SK-N-SH treated with all-trans-retinoic acid at 6 μM for 48 hours (cell line): ENCODE measurements at regions not wholly inside any gene's neighbourhood (a gene's known extent, or its start where the extent isn't known, plus 50 kb on each side); places are given as distances from the start of the nearest gene placed in this dataset.

ENCODE experiments used
- ATAC-seq: fragments of 200-7000 bp; cut with Tn5 transposase; 3 replicates; pipeline ENCODE4 v1.9.1; 2020; ENCODE audit warnings: mild to moderate bottlenecking, moderate library complexity
- ARNTL ChIP-seq: fragments of 450-650 bp; formaldehyde crosslinking; IDR thresholded peaks from 2 replicates; pipeline ENCODE4 v1.5.0; 2020; ENCODE audit warnings: low read depth, mild to moderate bottlenecking, moderate library complexity, borderline replicate concordance
- CSDC2 ChIP-seq: fragments of 250-450 bp; sonication (Bioruptor Pico); IDR thresholded peaks from 2 replicates; pipeline ENCODE4 v1.5.0; 2020; ENCODE audit warnings: mild to moderate bottlenecking, moderate library complexity
- ESRRG ChIP-seq: fragments of 250-450 bp; sonication (Bioruptor Pico); IDR thresholded peaks from 2 replicates; pipeline ENCODE4 v1.6.1; 2021; ENCODE audit warnings: mild to moderate bottlenecking
- GLIS3 ChIP-seq: fragments of 250-450 bp; sonication (Bioruptor Pico); IDR thresholded peaks from 2 replicates; pipeline ENCODE4 v1.5.0; 2020; ENCODE audit warnings: mild to moderate bottlenecking, moderate library complexity
- ISL1 ChIP-seq: fragments of 250-450 bp; sonication (Bioruptor Pico); IDR thresholded peaks from 2 replicates; pipeline ENCODE4 v2.1.2; 2022; ENCODE audit warnings: mild to moderate bottlenecking, moderate library complexity
- OSR1 ChIP-seq: fragments of 250-450 bp; sonication (Bioruptor Pico); IDR thresholded peaks from 2 replicates; pipeline ENCODE4 v1.8.0; 2022; ENCODE audit warnings: moderate library complexity, mild to moderate bottlenecking, inconsistent platforms
- RARB ChIP-seq: fragments of 250-450 bp; sonication (Bioruptor Pico); IDR thresholded peaks from 2 replicates; pipeline ENCODE4 v1.8.0; 2021; ENCODE audit warnings: mild to moderate bottlenecking, moderate library complexity
- SNAI2 ChIP-seq: fragments of 250-450 bp; sonication (Bioruptor Pico); IDR thresholded peaks from 2 replicates; pipeline ENCODE4 v1.5.0; 2020; ENCODE audit warnings: mild to moderate bottlenecking, moderate library complexity
- TCF4 ChIP-seq: fragments of 250-450 bp; sonication (Bioruptor Pico); IDR thresholded peaks from 2 replicates; pipeline ENCODE4 v1.8.0; 2021; ENCODE audit warnings: mild to moderate bottlenecking, moderate library complexity, borderline replicate concordance
- TOX ChIP-seq: fragments of 250-450 bp; sonication (Bioruptor Pico); IDR thresholded peaks from 2 replicates; pipeline ENCODE4 v1.8.0; 2021; ENCODE audit warnings: mild to moderate bottlenecking, moderate library complexity, borderline replicate concordance
- ZFP3 ChIP-seq: fragments of 250-450 bp; sonication (Bioruptor Pico); IDR thresholded peaks from 2 replicates; pipeline ENCODE4 v1.5.0; 2020; ENCODE audit warnings: mild to moderate bottlenecking, moderate library complexity
- ZFP30 ChIP-seq: fragments of 450-650 bp; formaldehyde crosslinking; IDR thresholded peaks from 2 replicates; pipeline ENCODE4 v1.5.0; 2022; ENCODE audit warnings: mild to moderate bottlenecking, moderate library complexity
- TF ChIP-seq, protein P1 (sequence below): fragments of 250-450 bp; sonication (Bioruptor Pico); IDR thresholded peaks from 2 replicates; pipeline ENCODE4 v1.5.1; 2020; ENCODE audit warnings: low read depth, mild to moderate bottlenecking, moderate library complexity
- TF ChIP-seq, protein P2 (sequence below): fragments of 250-450 bp; sonication (Bioruptor Pico); IDR thresholded peaks from 2 replicates; pipeline ENCODE4 v1.5.0; 2020; ENCODE audit warnings: mild to moderate bottlenecking, moderate library complexity
- TF ChIP-seq, protein P3 (sequence below): fragments of 250-450 bp; sonication (Bioruptor Pico); IDR thresholded peaks from 2 replicates; pipeline ENCODE4 v1.5.1; 2021; ENCODE audit warnings: mild to moderate bottlenecking, moderate library complexity
- TF ChIP-seq, protein P4 (sequence below): fragments of 250-450 bp; sonication (Bioruptor Pico); IDR thresholded peaks from 2 replicates; pipeline ENCODE4 v1.8.0; 2020; ENCODE audit warnings: mild to moderate bottlenecking, moderate library complexity, borderline replicate concordance

DNA sequence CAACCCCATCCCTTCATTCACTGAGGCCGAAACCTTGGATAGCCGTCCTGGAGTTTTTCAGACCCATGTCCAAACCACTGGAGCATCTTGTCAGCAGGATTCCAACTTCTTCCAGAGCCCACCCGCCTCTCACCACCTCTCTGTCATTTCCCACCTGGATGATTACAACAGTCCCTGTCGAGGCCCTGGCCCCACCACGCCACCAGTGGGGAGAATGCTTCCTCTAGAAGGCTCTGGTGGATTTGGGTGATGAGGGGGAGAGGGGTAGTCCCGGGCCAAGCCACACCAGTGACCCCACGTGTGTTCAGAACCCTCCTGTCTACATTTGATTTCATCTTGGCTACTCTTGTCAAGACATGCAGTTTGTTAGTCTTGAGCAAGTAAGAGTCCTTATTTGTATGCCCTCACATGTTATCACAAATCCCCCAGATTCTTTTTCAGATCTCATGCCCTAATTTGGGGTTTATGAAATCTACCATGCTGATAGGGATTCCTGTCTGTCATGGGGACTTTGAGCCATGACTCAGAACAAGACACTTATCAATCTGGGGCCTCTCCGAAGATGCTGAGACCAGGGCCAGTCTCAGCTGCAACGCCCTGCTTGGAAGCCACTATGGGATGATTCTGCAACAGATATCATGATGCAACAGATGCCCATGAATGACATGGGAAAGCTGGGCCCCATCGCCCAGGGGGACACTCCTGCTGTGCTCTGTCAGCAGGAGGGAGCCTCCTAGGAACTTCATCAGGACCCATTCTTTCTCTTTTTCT, 186.1 kb downstream of the ZFP36L2 start:
- no peak for ATAC-seq
- no peak for TF ChIP-seq ZFP30 (CRISPR knock-in tag)

DNA sequence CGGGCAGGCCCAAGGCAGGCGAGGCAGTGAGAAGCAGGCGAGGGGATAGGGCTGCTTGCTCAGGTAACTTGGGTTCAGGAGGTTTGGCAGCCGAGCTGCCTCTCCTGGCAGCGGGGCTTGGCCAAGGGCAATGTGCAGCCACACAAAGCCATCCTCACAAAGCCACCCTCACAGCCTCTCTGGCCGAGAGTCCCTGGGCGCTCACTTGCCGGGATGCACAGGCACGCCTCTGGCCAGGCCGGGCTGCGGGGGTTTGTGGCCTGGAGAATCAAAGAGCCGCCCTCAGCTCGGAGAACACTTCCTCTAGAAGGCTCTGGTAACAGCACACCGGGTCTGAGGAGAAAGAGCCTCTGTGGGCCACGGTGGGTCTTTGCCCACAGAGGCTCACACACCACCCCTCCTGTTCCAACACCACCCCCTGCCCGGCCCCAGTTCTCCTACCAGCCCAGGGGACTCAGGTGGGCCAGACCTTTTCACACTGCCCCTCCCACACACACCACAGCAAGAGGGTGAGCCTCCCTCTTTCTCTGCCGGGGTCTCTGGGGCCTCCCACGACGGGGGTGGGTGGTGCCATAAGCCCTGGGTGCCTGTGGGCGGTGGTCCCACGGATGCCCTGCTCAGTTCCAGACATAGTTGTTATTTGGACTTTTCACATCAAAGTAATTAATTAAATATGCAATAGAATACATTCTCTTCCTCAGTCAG, 186.9 kb downstream of the ZFP36L2 start:
- TF ChIP-seq ARNTL (CRISPR knock-in tag) = no peak
- no peak for TF ChIP-seq OSR1
- no peak for ATAC-seq

DNA sequence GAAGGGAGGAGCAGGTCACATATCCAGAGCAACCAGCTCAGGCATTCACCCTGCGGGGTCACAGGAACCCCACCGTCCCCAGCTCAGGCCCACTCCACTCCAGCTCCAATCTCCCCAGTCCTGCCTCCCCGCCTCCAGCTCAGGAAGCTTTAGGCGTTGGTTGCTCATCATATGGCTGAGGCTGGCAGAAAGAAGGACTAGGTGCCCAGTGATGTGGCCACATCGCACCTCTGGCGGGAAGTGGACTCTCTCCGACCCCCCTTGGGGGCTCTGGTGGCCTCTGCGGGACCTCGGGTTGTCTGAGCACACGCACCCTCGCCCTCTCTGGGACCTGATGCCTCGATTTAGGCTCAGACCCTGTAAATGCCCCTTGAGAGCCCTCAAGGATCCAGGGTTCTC, 187.7 kb downstream of the ZFP36L2 start:
- TF ChIP-seq TOX (CRISPR knock-in tag) = no peak
- TF ChIP-seq TCF4 (CRISPR knock-in tag) = no peak
- peak; percentile 61; the same call in 1 of the 2 replicates for TF ChIP-seq CSDC2 (CRISPR knock-in tag)
- ATAC-seq = peak; percentile 12

DNA sequence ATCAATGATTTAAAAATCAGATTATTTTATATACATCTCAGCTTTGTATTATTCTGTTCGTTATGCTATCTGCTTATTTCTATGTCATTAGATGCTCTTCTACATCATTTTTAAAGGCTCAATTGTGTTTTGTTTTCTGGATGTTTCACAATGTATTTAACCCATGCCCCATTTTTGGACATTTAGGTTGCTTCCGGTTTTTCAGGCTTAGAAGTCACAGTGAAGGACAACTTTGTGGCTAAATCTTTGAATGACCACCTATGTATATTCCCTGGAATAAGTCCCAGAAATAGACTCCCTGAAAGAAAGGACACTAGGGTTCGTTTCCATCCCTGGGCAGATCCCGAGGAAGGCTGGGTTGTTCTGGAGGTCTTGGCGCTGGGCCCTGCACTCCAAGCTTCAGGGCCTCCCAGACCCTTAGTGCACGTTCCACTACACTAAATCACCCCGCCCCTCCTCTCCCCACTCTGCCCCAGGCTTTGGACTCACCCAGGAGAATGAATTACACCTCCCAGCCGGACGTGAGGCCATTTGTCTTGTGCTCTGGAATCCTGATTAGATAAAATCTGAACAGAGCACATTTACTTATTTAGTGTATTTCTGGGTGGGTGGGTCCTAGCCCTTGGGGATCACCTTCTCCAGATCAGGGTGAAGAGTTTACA, 188.2 kb downstream of the ZFP36L2 start:
- ATAC-seq = peak; percentile 47
- TF ChIP-seq, protein P1, sequence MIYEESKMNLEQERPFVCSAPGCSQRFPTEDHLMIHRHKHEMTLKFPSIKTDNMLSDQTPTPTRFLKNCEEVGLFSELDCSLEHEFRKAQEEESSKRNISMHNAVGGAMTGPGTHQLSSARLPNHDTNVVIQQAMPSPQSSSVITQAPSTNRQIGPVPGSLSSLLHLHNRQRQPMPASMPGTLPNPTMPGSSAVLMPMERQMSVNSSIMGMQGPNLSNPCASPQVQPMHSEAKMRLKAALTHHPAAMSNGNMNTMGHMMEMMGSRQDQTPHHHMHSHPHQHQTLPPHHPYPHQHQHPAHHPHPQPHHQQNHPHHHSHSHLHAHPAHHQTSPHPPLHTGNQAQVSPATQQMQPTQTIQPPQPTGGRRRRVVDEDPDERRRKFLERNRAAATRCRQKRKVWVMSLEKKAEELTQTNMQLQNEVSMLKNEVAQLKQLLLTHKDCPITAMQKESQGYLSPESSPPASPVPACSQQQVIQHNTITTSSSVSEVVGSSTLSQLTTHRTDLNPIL = 0 out of 2 replicates have a peak, but pooled peaks have one; percentile 30
- TF ChIP-seq ZFP30 (CRISPR knock-in tag) (no peak), RARB (CRISPR knock-in tag) (no peak), TCF4 (CRISPR knock-in tag) (peak; percentile 72; the same call in 1 of the 2 replicates), ESRRG (CRISPR knock-in tag) (0 out of 2 replicates have a peak, but pooled peaks have one; percentile 29), GLIS3 (CRISPR knock-in tag) (peak; percentile 6; the same call in 1 of the 2 replicates), ISL1 (peak; percentile 61), ZFP3 (no peak), SNAI2 (CRISPR knock-in tag) (peak; percentile 75)
- TF ChIP-seq, protein P2, sequence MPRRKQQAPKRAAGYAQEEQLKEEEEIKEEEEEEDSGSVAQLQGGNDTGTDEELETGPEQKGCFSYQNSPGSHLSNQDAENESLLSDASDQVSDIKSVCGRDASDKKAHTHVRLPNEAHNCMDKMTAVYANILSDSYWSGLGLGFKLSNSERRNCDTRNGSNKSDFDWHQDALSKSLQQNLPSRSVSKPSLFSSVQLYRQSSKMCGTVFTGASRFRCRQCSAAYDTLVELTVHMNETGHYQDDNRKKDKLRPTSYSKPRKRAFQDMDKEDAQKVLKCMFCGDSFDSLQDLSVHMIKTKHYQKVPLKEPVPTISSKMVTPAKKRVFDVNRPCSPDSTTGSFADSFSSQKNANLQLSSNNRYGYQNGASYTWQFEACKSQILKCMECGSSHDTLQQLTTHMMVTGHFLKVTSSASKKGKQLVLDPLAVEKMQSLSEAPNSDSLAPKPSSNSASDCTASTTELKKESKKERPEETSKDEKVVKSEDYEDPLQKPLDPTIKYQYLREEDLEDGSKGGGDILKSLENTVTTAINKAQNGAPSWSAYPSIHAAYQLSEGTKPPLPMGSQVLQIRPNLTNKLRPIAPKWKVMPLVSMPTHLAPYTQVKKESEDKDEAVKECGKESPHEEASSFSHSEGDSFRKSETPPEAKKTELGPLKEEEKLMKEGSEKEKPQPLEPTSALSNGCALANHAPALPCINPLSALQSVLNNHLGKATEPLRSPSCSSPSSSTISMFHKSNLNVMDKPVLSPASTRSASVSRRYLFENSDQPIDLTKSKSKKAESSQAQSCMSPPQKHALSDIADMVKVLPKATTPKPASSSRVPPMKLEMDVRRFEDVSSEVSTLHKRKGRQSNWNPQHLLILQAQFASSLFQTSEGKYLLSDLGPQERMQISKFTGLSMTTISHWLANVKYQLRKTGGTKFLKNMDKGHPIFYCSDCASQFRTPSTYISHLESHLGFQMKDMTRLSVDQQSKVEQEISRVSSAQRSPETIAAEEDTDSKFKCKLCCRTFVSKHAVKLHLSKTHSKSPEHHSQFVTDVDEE (CRISPR knock-in tag) = peak; percentile 89; the same call in 1 of the 2 replicates
- TF ChIP-seq, protein P3, sequence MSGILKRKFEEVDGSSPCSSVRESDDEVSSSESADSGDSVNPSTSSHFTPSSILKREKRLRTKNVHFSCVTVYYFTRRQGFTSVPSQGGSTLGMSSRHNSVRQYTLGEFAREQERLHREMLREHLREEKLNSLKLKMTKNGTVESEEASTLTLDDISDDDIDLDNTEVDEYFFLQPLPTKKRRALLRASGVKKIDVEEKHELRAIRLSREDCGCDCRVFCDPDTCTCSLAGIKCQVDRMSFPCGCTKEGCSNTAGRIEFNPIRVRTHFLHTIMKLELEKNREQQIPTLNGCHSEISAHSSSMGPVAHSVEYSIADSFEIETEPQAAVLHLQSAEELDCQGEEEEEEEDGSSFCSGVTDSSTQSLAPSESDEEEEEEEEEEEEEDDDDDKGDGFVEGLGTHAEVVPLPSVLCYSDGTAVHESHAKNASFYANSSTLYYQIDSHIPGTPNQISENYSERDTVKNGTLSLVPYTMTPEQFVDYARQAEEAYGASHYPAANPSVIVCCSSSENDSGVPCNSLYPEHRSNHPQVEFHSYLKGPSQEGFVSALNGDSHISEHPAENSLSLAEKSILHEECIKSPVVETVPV (CRISPR knock-in tag) = no peak

DNA sequence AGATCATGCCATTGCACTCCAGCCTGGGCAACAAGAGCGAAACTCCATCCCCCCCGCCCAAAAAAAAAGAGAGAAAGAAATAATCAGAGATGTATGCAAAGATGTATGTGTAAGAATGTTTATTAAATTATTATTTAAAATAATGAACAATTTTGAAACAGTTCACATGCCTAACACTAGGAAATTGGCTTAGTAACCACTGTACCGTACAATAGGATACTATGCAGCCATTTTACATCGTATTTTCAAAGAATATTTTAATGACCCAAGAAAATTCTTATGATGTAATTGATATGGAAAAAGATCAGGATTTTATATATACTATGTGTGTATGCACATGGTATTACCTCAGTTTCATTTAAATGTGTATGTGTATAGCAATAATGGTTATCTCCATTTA, 190.5 kb downstream of the ZFP36L2 start:
- no peak for ATAC-seq
- TF ChIP-seq, protein P4, sequence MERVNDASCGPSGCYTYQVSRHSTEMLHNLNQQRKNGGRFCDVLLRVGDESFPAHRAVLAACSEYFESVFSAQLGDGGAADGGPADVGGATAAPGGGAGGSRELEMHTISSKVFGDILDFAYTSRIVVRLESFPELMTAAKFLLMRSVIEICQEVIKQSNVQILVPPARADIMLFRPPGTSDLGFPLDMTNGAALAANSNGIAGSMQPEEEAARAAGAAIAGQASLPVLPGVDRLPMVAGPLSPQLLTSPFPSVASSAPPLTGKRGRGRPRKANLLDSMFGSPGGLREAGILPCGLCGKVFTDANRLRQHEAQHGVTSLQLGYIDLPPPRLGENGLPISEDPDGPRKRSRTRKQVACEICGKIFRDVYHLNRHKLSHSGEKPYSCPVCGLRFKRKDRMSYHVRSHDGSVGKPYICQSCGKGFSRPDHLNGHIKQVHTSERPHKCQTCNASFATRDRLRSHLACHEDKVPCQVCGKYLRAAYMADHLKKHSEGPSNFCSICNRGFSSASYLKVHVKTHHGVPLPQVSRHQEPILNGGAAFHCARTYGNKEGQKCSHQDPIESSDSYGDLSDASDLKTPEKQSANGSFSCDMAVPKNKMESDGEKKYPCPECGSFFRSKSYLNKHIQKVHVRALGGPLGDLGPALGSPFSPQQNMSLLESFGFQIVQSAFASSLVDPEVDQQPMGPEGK = no peak
- TF ChIP-seq ARNTL (CRISPR knock-in tag) = no peak
- TF ChIP-seq ISL1 = no peak
- TF ChIP-seq CSDC2 (CRISPR knock-in tag) = no peak
- TF ChIP-seq, protein P1 = no peak
- no peak for TF ChIP-seq RARB (CRISPR knock-in tag)
